HT-29 (cell line): ENCODE measurements at regions not wholly inside any gene's neighbourhood (a gene's known extent, or its start where the extent isn't known, plus 50 kb on each side); places are given as distances from the start of the nearest gene placed in this dataset.
"Not testable (repeated sequence)": the region's sequence is repeated elsewhere in the genome, so short reads cannot be mapped to it uniquely, and the experiment has no call there.

Experiments used
- DNase-seq: peaks from one replicate; pipeline ENCODE4 v3.0.0-alpha.2; 2015; ENCODE audit warnings: low spot score

- DNase-seq: peak; percentile 45
Measured at GRCh38 chr3:155995525-155996370, 124.6 kb upstream of the KCNAB1 start.

GRCh38 chr3:155996882-155997281, 123.5 kb upstream of the KCNAB1 start:
- DNase-seq: no peak

- not testable (repeated sequence) for DNase-seq
Measured at GRCh38 chr3:155998173-155998572, 122.2 kb upstream of the KCNAB1 start.

GRCh38 chr3:156005736-156006135, 114.6 kb upstream of the KCNAB1 start:
- no peak for DNase-seq

- DNase-seq: peak; percentile 13
Measured at GRCh38 chr3:156010829-156011228, 109.5 kb upstream of the KCNAB1 start.

GRCh38 chr3:156014489-156014888, 105.9 kb upstream of the KCNAB1 start:
- DNase-seq: no peak

GRCh38 chr3:156016902-156017301, 103.5 kb upstream of the KCNAB1 start:
- DNase-seq: no peak

- no peak for DNase-seq
Measured at GRCh38 chr3:156017352-156018030, 102.9 kb upstream of the KCNAB1 start.

- DNase-seq: no peak
Measured at GRCh38 chr3:156024904-156025533, 95.4 kb upstream of the KCNAB1 start.

- no peak for DNase-seq
Measured at GRCh38 chr3:156029208-156029607, 91.2 kb upstream of the KCNAB1 start.

GRCh38 chr3:156030723-156031122, 89.7 kb upstream of the KCNAB1 start:
- DNase-seq: no peak

- DNase-seq: no peak
Measured at GRCh38 chr3:156033428-156033827, 87.0 kb upstream of the KCNAB1 start.

- no peak for DNase-seq
Measured at GRCh38 chr3:156035158-156035557, 85.2 kb upstream of the KCNAB1 start.

- DNase-seq: no peak
Measured at GRCh38 chr3:156036258-156037053, 83.9 kb upstream of the KCNAB1 start.

GRCh38 chr3:156037356-156037755, 83.0 kb upstream of the KCNAB1 start:
- no peak for DNase-seq

GRCh38 chr3:156038869-156039268, 81.5 kb upstream of the KCNAB1 start:
- DNase-seq: no peak

- no peak for DNase-seq
Measured at GRCh38 chr3:156040041-156040440, 80.3 kb upstream of the KCNAB1 start.

- DNase-seq: not testable (repeated sequence)
Measured at GRCh38 chr3:156041216-156041841, 79.0 kb upstream of the KCNAB1 start.

GRCh38 chr3:156041856-156042255, 78.5 kb upstream of the KCNAB1 start:
- DNase-seq: not testable (repeated sequence)

GRCh38 chr3:156043832-156044633, 76.3 kb upstream of the KCNAB1 start:
- DNase-seq: not testable (repeated sequence)
